Upper lobe of left lung (tissue), 6 donors: ENCODE measurements at regions not wholly inside any gene's neighbourhood (a gene's known extent, or its start where the extent isn't known, plus 50 kb on each side); places are given as distances from the start of the nearest gene placed in this dataset.

Source experiments
- ATAC-seq, 2 donors: fragments of 200-7000 bp; cut with Tn5 transposase; one replicate each; pipeline ENCODE4 v1.9.1; 2022; ENCODE audit warnings: mild to moderate bottlenecking in 2 of 2, moderate library complexity in 2 of 2; ENCODE audit not compliant: low FRiP score in 2 of 2
- DNase-seq, 2 donors: peaks; one replicate each; pipeline ENCODE4 v3.0.0-alpha.2; 2019 to 2020
- H3K27ac ChIP-seq, 4 donors: fragments of 200-600 bp; sonication (generic); one replicate each; pipeline ENCODE4 v1.5.1; 2016 to 2019
- H3K27me3 ChIP-seq, 4 donors: fragments of 200-600 bp; sonication (generic); one replicate each; pipeline ENCODE4 v1.5.1; 2017 to 2019
- H3K36me3 ChIP-seq, 4 donors: fragments of 200-600 bp; sonication (generic); one replicate each; pipeline ENCODE4 v1.5.1; 2016 to 2019
- H3K4me1 ChIP-seq, 4 donors: fragments of 200-600 bp; sonication (generic); one replicate each; pipeline ENCODE4 v1.5.1; 2018 to 2019
- H3K4me3 ChIP-seq, 4 donors: fragments of 200-600 bp; sonication (generic); one replicate each; pipeline ENCODE4 v1.5.1; 2017 to 2019; ENCODE audit warnings: mild to moderate bottlenecking in 2 of 4, moderate library complexity in 1 of 4
- H3K9me3 ChIP-seq, 4 donors: fragments of 200-600 bp; sonication (generic); one replicate each; pipeline ENCODE4 v1.5.1; 2018 to 2019
- EP300 ChIP-seq, 4 donors: sonication (generic); formaldehyde crosslinking; IDR thresholded peaks; one replicate each; pipeline ENCODE4 v1.5.1; 2017; ENCODE audit warnings: antibody characterized with exemption in 4 of 4, control low read depth in 2 of 4
- POLR2A ChIP-seq, 4 donors: fragments of 450-650 bp; IDR thresholded peaks; one replicate each; pipeline ENCODE4 v1.5.1; 2016 to 2017; ENCODE audit warnings: antibody characterized with exemption in 4 of 4, mild to moderate bottlenecking in 2 of 4
- POLR2AphosphoS5 ChIP-seq, 2 donors: sonication (generic); formaldehyde crosslinking; IDR thresholded peaks; one replicate each; pipeline ENCODE4 v1.5.1; 2017; ENCODE audit warnings: antibody characterized with exemption in 2 of 2
- WGBS, 2 donors: methylation state at CpG; one replicate each; pipeline ENCODE4 v1.1.5; 2017 to 2018; 5-methylcytosine and 5-hydroxymethylcytosine counted together
- TF ChIP-seq, protein P1 (sequence below), 6 experiments: fragments of 450-650 bp in 4 of 6; fragments of 200-600 bp in 2 of 6; sonication (generic) in 2 of 6; IDR thresholded peaks; one replicate each; pipeline ENCODE4 v1.5.1; 2016 to 2019; ENCODE audit warnings: antibody characterized with exemption in 6 of 6
- donor health status: DM: no; HTN: no; CAD: no; lungs with moderate emphysema.
- donor health status: DM: no; HTN: yes; CAD: no; lungs with severe emphysema.

DNA sequence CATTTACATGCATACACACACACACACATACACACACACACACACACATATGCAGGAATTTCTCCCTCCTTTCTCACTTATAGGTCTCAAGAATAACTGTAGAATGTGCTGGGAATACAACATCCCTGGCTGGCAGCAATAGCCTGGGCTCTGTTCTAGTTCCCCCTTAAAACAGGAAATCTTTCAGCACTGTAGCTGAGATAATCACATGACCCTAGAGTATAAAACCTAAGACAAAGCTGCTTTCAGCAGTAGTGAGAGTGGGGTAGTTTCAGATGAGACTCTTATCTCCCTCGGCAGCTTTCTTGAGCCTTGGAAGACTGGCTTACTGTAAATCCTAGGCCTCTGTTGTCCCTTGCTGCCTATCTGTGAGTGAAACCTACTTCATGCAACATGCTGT is 137.4 kb upstream of the AKR1E2 start:
- TF ChIP-seq POLR2A (IDR thresholded peaks at IDR 0.05) (no peak), POLR2AphosphoS5 (IDR thresholded peaks at IDR 0.05) (no peak), EP300 (IDR thresholded peaks at IDR 0.05) (no peak)
- TF ChIP-seq, protein P1, sequence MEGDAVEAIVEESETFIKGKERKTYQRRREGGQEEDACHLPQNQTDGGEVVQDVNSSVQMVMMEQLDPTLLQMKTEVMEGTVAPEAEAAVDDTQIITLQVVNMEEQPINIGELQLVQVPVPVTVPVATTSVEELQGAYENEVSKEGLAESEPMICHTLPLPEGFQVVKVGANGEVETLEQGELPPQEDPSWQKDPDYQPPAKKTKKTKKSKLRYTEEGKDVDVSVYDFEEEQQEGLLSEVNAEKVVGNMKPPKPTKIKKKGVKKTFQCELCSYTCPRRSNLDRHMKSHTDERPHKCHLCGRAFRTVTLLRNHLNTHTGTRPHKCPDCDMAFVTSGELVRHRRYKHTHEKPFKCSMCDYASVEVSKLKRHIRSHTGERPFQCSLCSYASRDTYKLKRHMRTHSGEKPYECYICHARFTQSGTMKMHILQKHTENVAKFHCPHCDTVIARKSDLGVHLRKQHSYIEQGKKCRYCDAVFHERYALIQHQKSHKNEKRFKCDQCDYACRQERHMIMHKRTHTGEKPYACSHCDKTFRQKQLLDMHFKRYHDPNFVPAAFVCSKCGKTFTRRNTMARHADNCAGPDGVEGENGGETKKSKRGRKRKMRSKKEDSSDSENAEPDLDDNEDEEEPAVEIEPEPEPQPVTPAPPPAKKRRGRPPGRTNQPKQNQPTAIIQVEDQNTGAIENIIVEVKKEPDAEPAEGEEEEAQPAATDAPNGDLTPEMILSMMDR (IDR thresholded peaks at IDR 0.05): no peak
- no peak overlapping the region for H3K4me3 ChIP-seq
- H3K36me3 ChIP-seq: no peaks in the 10 kb centered on the region
- no peaks in the 10 kb centered on the region for H3K27me3 ChIP-seq
- 18 to 67% methylated on average over 1 of the region's 1 CpG for WGBS, 2 donors
- ATAC-seq (peak in 1 of 2 donors; percentile 63), DNase-seq (no peak)
- no peaks in the 10 kb centered on the region for H3K4me1 ChIP-seq
- no peaks in the 10 kb centered on the region for H3K9me3 ChIP-seq
- H3K27ac ChIP-seq: no peak overlapping the region

DNA sequence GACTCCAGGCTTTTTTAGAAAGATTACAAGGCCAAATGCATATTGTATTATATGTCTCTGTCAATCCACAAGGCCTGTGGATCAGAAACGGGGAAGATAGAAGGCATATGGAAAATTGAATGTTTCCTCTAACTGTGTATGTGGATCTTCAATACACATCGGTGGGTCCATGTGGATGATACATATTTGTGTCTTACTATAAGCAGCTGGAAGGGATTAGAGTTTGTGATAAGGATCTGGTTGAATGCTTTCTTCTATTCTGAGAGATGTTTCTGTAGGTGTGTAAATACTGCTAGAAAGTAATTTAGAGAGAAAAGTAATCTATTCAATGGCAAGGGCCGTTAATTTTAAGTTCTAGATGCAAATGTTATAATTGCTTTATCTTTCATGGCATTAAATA is 137.8 kb upstream of the AKR1E2 start:
- H3K9me3 ChIP-seq: no peaks in the 10 kb centered on the region
- ATAC-seq: no peak
- H3K4me3 ChIP-seq: no peak overlapping the region
- TF ChIP-seq POLR2AphosphoS5 (IDR thresholded peaks at IDR 0.05): no peak
- TF ChIP-seq, protein P1 (IDR thresholded peaks at IDR 0.05): no peak
- H3K36me3 ChIP-seq: no peaks in the 10 kb centered on the region
- H3K27me3 ChIP-seq: no peaks in the 10 kb centered on the region
- DNase-seq: no peak
- H3K4me1 ChIP-seq: no peaks in the 10 kb centered on the region
- 79 to 86% methylated on average over 3 of the region's 3 CpGs for WGBS, 2 donors
- no peak overlapping the region for H3K27ac ChIP-seq

DNA sequence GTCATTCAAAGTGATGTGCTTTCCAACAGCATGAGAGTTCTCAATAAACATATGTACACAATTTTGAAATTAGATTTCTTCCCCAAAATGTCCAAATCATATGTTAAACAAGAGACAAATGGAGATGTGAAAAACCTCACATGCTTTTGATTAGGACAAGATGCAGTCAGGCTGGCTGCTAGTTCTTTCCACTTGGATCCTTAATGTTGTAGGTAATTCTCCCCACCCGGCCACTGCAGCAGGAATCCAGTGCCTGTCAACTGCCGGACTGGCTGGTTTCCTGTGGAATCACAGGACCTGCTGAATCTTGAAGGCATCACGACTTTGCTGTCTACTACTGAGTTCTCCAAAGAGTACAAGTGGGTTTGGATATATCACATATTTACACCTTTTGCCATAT is 138.6 kb upstream of the AKR1E2 start:
- H3K36me3 ChIP-seq: no peaks in the 10 kb centered on the region
- H3K27me3 ChIP-seq: no peaks in the 10 kb centered on the region
- DNase-seq (no peak), ATAC-seq (no peak)
- H3K9me3 ChIP-seq: no peaks in the 10 kb centered on the region
- no peak overlapping the region for H3K27ac ChIP-seq
- 79 to 82% methylated on average over 3 of the region's 3 CpGs for WGBS, 2 donors
- TF ChIP-seq, protein P1 (IDR thresholded peaks at IDR 0.05): no peak
- TF ChIP-seq POLR2A (IDR thresholded peaks at IDR 0.05) (no peak), EP300 (IDR thresholded peaks at IDR 0.05) (no peak), POLR2AphosphoS5 (IDR thresholded peaks at IDR 0.05) (no peak)
- H3K4me1 ChIP-seq: no peaks in the 10 kb centered on the region
- H3K4me3 ChIP-seq: no peak overlapping the region

DNA sequence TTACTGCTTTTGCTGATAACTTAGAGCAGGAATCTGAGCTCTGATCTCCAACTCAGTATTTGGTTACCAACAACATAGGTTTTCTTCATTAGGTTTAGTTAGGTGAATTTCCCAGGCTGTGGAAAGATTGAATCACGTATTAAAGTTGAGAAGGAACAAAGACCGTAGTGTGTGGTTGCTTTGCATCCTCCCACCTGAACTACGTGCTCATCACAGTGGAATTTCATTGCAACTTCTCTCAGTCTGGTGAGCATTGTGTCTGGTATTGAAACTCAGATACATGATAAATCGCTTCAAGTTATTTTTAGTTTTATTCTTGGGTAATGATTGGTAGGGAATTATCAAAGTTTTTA is 139.4 kb upstream of the AKR1E2 start:
- no peaks in the 10 kb centered on the region for H3K27me3 ChIP-seq
- H3K4me3 ChIP-seq: no peak overlapping the region
- no peak for DNase-seq
- H3K4me1 ChIP-seq: no peaks in the 10 kb centered on the region
- TF ChIP-seq, protein P1 (IDR thresholded peaks at IDR 0.05): no peak
- no peak for TF ChIP-seq POLR2A (IDR thresholded peaks at IDR 0.05)
- TF ChIP-seq POLR2AphosphoS5 (IDR thresholded peaks at IDR 0.05): no peak
- TF ChIP-seq EP300 (IDR thresholded peaks at IDR 0.05): no peak
- H3K36me3 ChIP-seq: no peaks in the 10 kb centered on the region
- H3K27ac ChIP-seq: no peak overlapping the region
- 87 to 94% methylated on average over 4 of the region's 4 CpGs for WGBS, 2 donors
- no peak for ATAC-seq
- H3K9me3 ChIP-seq: no peaks in the 10 kb centered on the region

DNA sequence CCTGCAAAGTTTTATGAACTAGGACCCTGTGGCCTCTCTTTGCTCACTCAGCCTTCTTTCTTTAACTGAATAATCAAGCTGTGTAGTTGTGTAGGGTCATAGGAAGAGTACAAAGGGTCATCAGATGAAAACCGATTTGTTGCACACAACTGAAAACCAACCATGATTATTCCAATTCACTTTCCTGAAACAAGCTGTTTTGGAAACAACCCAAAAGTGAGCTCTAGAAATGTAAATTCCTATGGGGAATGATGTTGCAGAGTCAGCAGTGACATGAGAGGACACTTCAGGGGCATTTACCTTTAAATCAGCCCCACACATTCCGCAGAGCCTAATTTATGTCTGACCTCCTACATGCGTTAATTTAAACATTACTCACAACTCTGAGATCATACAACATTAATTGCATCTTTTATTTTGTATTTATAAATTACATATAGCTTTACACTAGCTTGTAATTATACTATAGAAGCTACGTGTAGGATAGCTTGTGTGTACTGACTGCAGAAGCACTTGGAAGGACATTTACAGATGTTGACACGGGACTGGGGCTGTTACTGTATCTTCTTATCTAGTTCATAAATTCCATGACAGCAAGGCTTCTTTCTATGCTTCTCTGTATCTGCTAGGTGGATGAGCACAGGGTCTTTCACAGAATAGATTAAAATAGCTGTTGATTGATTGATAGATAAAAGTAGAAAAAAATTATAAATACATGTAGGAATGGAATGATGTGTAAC is 139.9 kb upstream of the AKR1E2 start:
- no peaks in the 10 kb centered on the region for H3K4me1 ChIP-seq
- DNase-seq (no peak), ATAC-seq (no peak)
- no peak overlapping the region for H3K27ac ChIP-seq
- no peaks in the 10 kb centered on the region for H3K9me3 ChIP-seq
- H3K27me3 ChIP-seq: no peaks in the 10 kb centered on the region
- TF ChIP-seq POLR2A (IDR thresholded peaks at IDR 0.05) (no peak), POLR2AphosphoS5 (IDR thresholded peaks at IDR 0.05) (no peak), EP300 (IDR thresholded peaks at IDR 0.05) (no peak)
- TF ChIP-seq, protein P1 (IDR thresholded peaks at IDR 0.05): no peak
- no peaks in the 10 kb centered on the region for H3K36me3 ChIP-seq
- 79 to 81% methylated on average over 5 of the region's 5 CpGs for WGBS, 2 donors
- H3K4me3 ChIP-seq: no peak overlapping the region
